Stomach smooth muscle (tissue), 2 donors: ENCODE measurements at regions not wholly inside any gene's neighbourhood (a gene's known extent, or its start where the extent isn't known, plus 50 kb on each side); places are given as distances from the start of the nearest gene placed in this dataset.
"Not testable (repeated sequence)": the region's sequence is repeated elsewhere in the genome, so short reads cannot be mapped to it uniquely, and the experiment has no call there.

Source experiments
- H3K27ac ChIP-seq: one replicate; pipeline ENCODE4 v1.7.0; 2013; ENCODE audit warnings: mild to moderate bottlenecking, low read length, inconsistent platforms
- H3K27me3 ChIP-seq, 2 donors: one replicate each; pipeline ENCODE4 v1.7.0; 2013; ENCODE audit warnings: low read length in 2 of 2; ENCODE audit not compliant: insufficient read depth in 2 of 2, control insufficient read depth in 1 of 2
- H3K36me3 ChIP-seq, 2 donors: one replicate each; pipeline ENCODE4 v1.7.0; 2013; ENCODE audit warnings: low read length in 2 of 2; ENCODE audit not compliant: control insufficient read depth in 2 of 2, insufficient read depth in 2 of 2
- H3K4me1 ChIP-seq: one replicate; pipeline ENCODE4 v1.7.0; 2013; ENCODE audit warnings: low read length; ENCODE audit not compliant: control insufficient read depth, insufficient read depth
- H3K4me3 ChIP-seq, 2 donors: one replicate each; pipeline ENCODE4 v1.7.0; 2013; ENCODE audit warnings: low read length in 2 of 2
- H3K9ac ChIP-seq, 2 donors: one replicate each; pipeline ENCODE4 v1.7.0; 2013; ENCODE audit warnings: low read length in 2 of 2, mild to moderate bottlenecking in 1 of 2
- H3K9me3 ChIP-seq, 2 donors: one replicate each; pipeline ENCODE4 v1.7.0; 2013; ENCODE audit warnings: low read length in 2 of 2; ENCODE audit not compliant: control insufficient read depth in 2 of 2
- donor health status: healthy.
- donor health status: Pancreatic carcinoma.

- not testable (repeated sequence) for H3K27me3 ChIP-seq, H3K9ac ChIP-seq, H3K4me1 ChIP-seq, H3K27ac ChIP-seq, H3K36me3 ChIP-seq, H3K9me3 ChIP-seq, H3K4me3 ChIP-seq
Measured at GRCh38 chr9:81811688-81812087, 116.5 kb upstream of the SPATA31D4 start.

GRCh38 chr9:81814401-81814793, 113.8 kb upstream of the SPATA31D4 start:
- Histone ChIP-seq H3K9ac (no peak overlapping the region), H3K27me3 (no peaks in the 10 kb centered on the region), H3K27ac (peak overlapping the region; percentile 8)

GRCh38 chr9:81814794-81815464, 113.3 kb upstream of the SPATA31D4 start:
- Histone ChIP-seq H3K4me3 (no peak overlapping the region), H3K27me3 (no peaks in the 10 kb centered on the region), H3K9ac (no peak overlapping the region), H3K4me1 (peaks cover 10% of the 10 kb centered on the region), H3K9me3 (no peaks in the 10 kb centered on the region), H3K27ac (peak overlapping the region; percentile 1), H3K36me3 (no peaks in the 10 kb centered on the region)

More at GRCh38 chr9:81814401-81814793, 113.8 kb upstream of the SPATA31D4 start:
- H3K9me3 ChIP-seq = no peaks in the 10 kb centered on the region
- H3K36me3 ChIP-seq = no peaks in the 10 kb centered on the region
- H3K4me3 ChIP-seq = no peak overlapping the region
- peaks cover 8% of the 10 kb centered on the region for H3K4me1 ChIP-seq

- H3K27ac ChIP-seq = no peak overlapping the region
- peaks cover 17% of the 10 kb centered on the region for H3K4me1 ChIP-seq
- H3K4me3 ChIP-seq = no peak overlapping the region
- H3K27me3 ChIP-seq = no peaks in the 10 kb centered on the region
- H3K36me3 ChIP-seq = no peaks in the 10 kb centered on the region
- H3K9me3 ChIP-seq = no peaks in the 10 kb centered on the region
- H3K9ac ChIP-seq = no peak overlapping the region
Measured at GRCh38 chr9:81815781-81816180, 112.4 kb upstream of the SPATA31D4 start.

- H3K27me3 ChIP-seq = no peaks in the 10 kb centered on the region
- no peak overlapping the region for H3K9ac ChIP-seq
- no peaks in the 10 kb centered on the region for H3K9me3 ChIP-seq
- no peak overlapping the region for H3K27ac ChIP-seq
- peaks cover 12% of the 10 kb centered on the region for H3K4me1 ChIP-seq
- no peak overlapping the region for H3K4me3 ChIP-seq
- no peaks in the 10 kb centered on the region for H3K36me3 ChIP-seq
Measured at GRCh38 chr9:81819155-81819554, 109.1 kb upstream of the SPATA31D4 start.

GRCh38 chr9:81819859-81820546, 108.2 kb upstream of the SPATA31D4 start:
- no peaks in the 10 kb centered on the region for H3K9me3 ChIP-seq
- H3K27ac ChIP-seq = peak overlapping the region; percentile 49
- peaks cover 9% of the 10 kb centered on the region for H3K4me1 ChIP-seq
- no peaks in the 10 kb centered on the region for H3K27me3 ChIP-seq
- peak overlapping the region in 1 of 2 donors; percentile 22 for H3K4me3 ChIP-seq
- H3K9ac ChIP-seq = peak overlapping the region in 1 of 2 donors; percentile 51
- H3K36me3 ChIP-seq = no peaks in the 10 kb centered on the region

GRCh38 chr9:81822301-81822865, 105.8 kb upstream of the SPATA31D4 start:
- no peaks in the 10 kb centered on the region for H3K9me3 ChIP-seq
- H3K36me3 ChIP-seq = no peaks in the 10 kb centered on the region
- H3K9ac ChIP-seq = no peak overlapping the region
- H3K27ac ChIP-seq = no peak overlapping the region
- no peak overlapping the region for H3K4me3 ChIP-seq
- H3K27me3 ChIP-seq = no peaks in the 10 kb centered on the region
- H3K4me1 ChIP-seq = peaks cover 15% of the 10 kb centered on the region

GRCh38 chr9:81822967-81823366, 105.3 kb upstream of the SPATA31D4 start:
- H3K4me3 ChIP-seq = no peak overlapping the region
- peaks cover 15% of the 10 kb centered on the region for H3K4me1 ChIP-seq

GRCh38 chr9:81823672-81824554, 104.3 kb upstream of the SPATA31D4 start:
- Histone ChIP-seq H3K4me1 (peaks cover 15% of the 10 kb centered on the region), H3K36me3 (no peaks in the 10 kb centered on the region), H3K27ac (no peak overlapping the region), H3K9ac (no peak overlapping the region), H3K9me3 (no peaks in the 10 kb centered on the region), H3K4me3 (no peak overlapping the region), H3K27me3 (no peaks in the 10 kb centered on the region)

More at GRCh38 chr9:81822967-81823366, 105.3 kb upstream of the SPATA31D4 start:
- Histone ChIP-seq H3K9ac (no peak overlapping the region), H3K9me3 (no peaks in the 10 kb centered on the region), H3K27ac (no peak overlapping the region), H3K27me3 (no peaks in the 10 kb centered on the region), H3K36me3 (no peaks in the 10 kb centered on the region)
